GM19035 (cell line): ENCODE measurements at regions not wholly inside any gene's neighbourhood (a gene's known extent, or its start where the extent isn't known, plus 50 kb on each side); places are given as distances from the start of the nearest gene placed in this dataset.
"Not testable (repeated sequence)": the region's sequence is repeated elsewhere in the genome, so short reads cannot be mapped to it uniquely, and the experiment has no call there.

Experiments used
- ATAC-seq: cut with Tn5 transposase; IDR thresholded peaks from one replicate; pipeline ENCODE4 v1.9.1; 2021; ENCODE audit not compliant: unreplicated experiment

GRCh38 chr18:10138719-10139118, 224.9 kb downstream of the VAPA start:
- ATAC-seq: no peak

- no peak for ATAC-seq
Measured at GRCh38 chr18:10139783-10140410, 226.1 kb downstream of the VAPA start.

GRCh38 chr18:10140461-10141282, 226.9 kb downstream of the VAPA start:
- ATAC-seq: no peak

GRCh38 chr18:10141559-10141958, 227.7 kb downstream of the VAPA start:
- ATAC-seq: no peak

GRCh38 chr18:10142056-10142455, 228.2 kb downstream of the VAPA start:
- no peak for ATAC-seq

- no peak for ATAC-seq
Measured at GRCh38 chr18:10142496-10143160, 228.8 kb downstream of the VAPA start.

GRCh38 chr18:10143596-10143995, 229.8 kb downstream of the VAPA start:
- ATAC-seq: no peak

GRCh38 chr18:10145546-10145945, 231.7 kb downstream of the VAPA start:
- ATAC-seq: no peak

- no peak for ATAC-seq
Measured at GRCh38 chr18:10147226-10147625, 233.4 kb downstream of the VAPA start.

GRCh38 chr18:10147752-10148151, 233.9 kb downstream of the VAPA start:
- ATAC-seq: no peak

GRCh38 chr18:10148189-10148929, 234.5 kb downstream of the VAPA start:
- no peak for ATAC-seq

GRCh38 chr18:10149768-10150556, 236.1 kb downstream of the VAPA start:
- no peak for ATAC-seq

GRCh38 chr18:10150576-10150975, 236.8 kb downstream of the VAPA start:
- ATAC-seq: not testable (repeated sequence)

- no peak for ATAC-seq
Measured at GRCh38 chr18:10152475-10152874, 238.7 kb downstream of the VAPA start.

GRCh38 chr18:10153924-10154752, 240.3 kb downstream of the VAPA start:
- ATAC-seq: no peak

GRCh38 chr18:10157706-10158105, 243.9 kb downstream of the VAPA start:
- ATAC-seq: no peak

GRCh38 chr18:10160251-10160650, 246.4 kb downstream of the VAPA start:
- ATAC-seq: no peak

- ATAC-seq: no peak
Measured at GRCh38 chr18:10161315-10161714, 247.5 kb downstream of the VAPA start.

- no peak for ATAC-seq
Measured at GRCh38 chr18:10162340-10162739, 248.5 kb downstream of the VAPA start.
